ENCODE measurements at regions not wholly inside any gene's neighbourhood (a gene's known extent, or its start where the extent isn't known, plus 50 kb on each side); places are given as distances from the start of the nearest gene placed in this dataset.

DNA sequence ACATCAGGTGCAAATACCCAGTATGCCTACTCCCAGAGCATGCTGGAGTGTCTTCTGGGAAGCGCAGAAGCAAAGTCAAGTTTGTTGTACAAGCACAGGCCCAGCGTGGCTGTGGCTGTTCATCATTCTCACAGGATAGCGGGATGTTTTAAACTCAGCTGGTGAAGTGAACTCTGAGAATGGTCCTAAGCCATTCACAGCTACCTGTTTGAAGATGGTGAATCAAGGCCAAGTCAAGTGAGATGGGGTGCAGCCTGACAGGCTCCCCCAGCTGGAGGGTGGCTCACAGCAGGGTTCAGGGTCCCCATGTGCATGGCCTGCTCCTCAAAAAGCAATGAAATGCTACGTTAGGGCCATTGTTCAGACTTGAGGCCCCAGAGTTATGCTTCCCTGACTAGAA is 304.7 kb upstream of the FOXQ1 start:
- TF ChIP-seq POLR2A (IDR thresholded peaks at IDR 0.05; ENCODE audit: low read depth, low read length) (no peak), POLR2AphosphoS5 (IDR thresholded peaks at IDR 0.05; ENCODE audit: low read depth, low read length) (no peak), POU2F2 (IDR thresholded peaks at IDR 0.05; ENCODE audit: low read depth, low read length) (no peak), TAF1 (IDR thresholded peaks at IDR 0.05; ENCODE audit: low read depth, low read length) (no peak)
